ENCODE measurements at regions not wholly inside any gene's neighbourhood (a gene's known extent, or its start where the extent isn't known, plus 50 kb on each side); places are given as distances from the start of the nearest gene placed in this dataset.

- DNase-seq = no peak
- H3K36me3 ChIP-seq = no peaks in the 10 kb centered on the region
- no peaks in the 10 kb centered on the region for H3K9me3 ChIP-seq
- intact Hi-C loops (cut with DNase I; ENCODE audit: low total_unique reads) = no loop called here
- no peaks in the 10 kb centered on the region for H3K27me3 ChIP-seq
- TF ChIP-seq POLR2A (IDR thresholded peaks at IDR 0.05) (no peak), EP300 (IDR thresholded peaks at IDR 0.05; ENCODE audit: low read depth) (no peak), CTCF (IDR thresholded peaks at IDR 0.05) (no peak), POLR2AphosphoS5 (IDR thresholded peaks at IDR 0.05) (no peak)
- H3K4me1 ChIP-seq = no peaks in the 10 kb centered on the region
- WGBS, 2 donors (ENCODE audit: low coverage in 1 of 2) = 50 to 73% methylated on average over 1 of the region's 1 CpG
- no peak overlapping the region for H3K27ac ChIP-seq
- in situ Hi-C loops (cut with MboI; ENCODE audit: low pct_ligation_motif_present in 1 of 4, low pct_unique_long_range_greater_than_20kb in 1 of 4, low sequenced_read_pairs in 3 of 4) = no loop called here
- H3K4me3 ChIP-seq = no peak overlapping the region
These were observed 353.3 kb upstream of the GNPDA2 start for GRCh38 chr4:45079616-45080015.

- Histone ChIP-seq H3K4me1 (no peaks in the 10 kb centered on the region), H3K27ac (no peak overlapping the region), H3K9me3 (no peaks in the 10 kb centered on the region), H3K27me3 (no peaks in the 10 kb centered on the region), H3K4me3 (no peak overlapping the region), H3K36me3 (no peaks in the 10 kb centered on the region)
- in situ Hi-C loops (cut with MboI; ENCODE audit: low pct_ligation_motif_present in 1 of 4, low pct_unique_long_range_greater_than_20kb in 1 of 4, low sequenced_read_pairs in 3 of 4) (no loop called here), intact Hi-C loops (cut with DNase I; ENCODE audit: low total_unique reads) (no loop called here)
- TF ChIP-seq EP300 (IDR thresholded peaks at IDR 0.05; ENCODE audit: low read depth) (no peak), CTCF (IDR thresholded peaks at IDR 0.05) (no peak), POLR2AphosphoS5 (IDR thresholded peaks at IDR 0.05) (no peak), POLR2A (IDR thresholded peaks at IDR 0.05) (no peak)
- DNase-seq = no peak
These were observed 351.8 kb upstream of the GNPDA2 start for GRCh38 chr4:45078201-45078600.

- TF ChIP-seq CTCF (IDR thresholded peaks at IDR 0.05) = no peak
- TF ChIP-seq POLR2A (IDR thresholded peaks at IDR 0.05) = no peak
- H3K27me3 ChIP-seq = no peaks in the 10 kb centered on the region
These were observed 346.6 kb upstream of the GNPDA2 start for GRCh38 chr4:45072981-45073380.

GRCh38 chr4:45064741-45065140 lies 338.4 kb upstream of the GNPDA2 start:
- H3K27me3 ChIP-seq = no peaks in the 10 kb centered on the region
- in situ Hi-C loops (cut with MboI; ENCODE audit: low pct_ligation_motif_present in 1 of 4, low pct_unique_long_range_greater_than_20kb in 1 of 4, low sequenced_read_pairs in 3 of 4) (no loop called here), intact Hi-C loops (cut with DNase I; ENCODE audit: low total_unique reads) (no loop called here)
- no peaks in the 10 kb centered on the region for H3K36me3 ChIP-seq
- no peak for DNase-seq
- H3K4me1 ChIP-seq = no peaks in the 10 kb centered on the region
- 51 to 72% methylated on average over 3 to 7 of the region's 7 CpGs for WGBS, 2 donors (ENCODE audit: low coverage in 1 of 2)
- peaks cover 0 to 3% of the 10 kb centered on the region in 2 donors for H3K9me3 ChIP-seq
- TF ChIP-seq EP300 (IDR thresholded peaks at IDR 0.05; ENCODE audit: low read depth) (no peak), POLR2A (IDR thresholded peaks at IDR 0.05) (no peak), CTCF (IDR thresholded peaks at IDR 0.05) (no peak), POLR2AphosphoS5 (IDR thresholded peaks at IDR 0.05) (no peak)
- no peak overlapping the region for H3K4me3 ChIP-seq
- no peak overlapping the region for H3K27ac ChIP-seq

More at GRCh38 chr4:45072981-45073380, 346.6 kb upstream of the GNPDA2 start:
- no peaks in the 10 kb centered on the region for H3K36me3 ChIP-seq
- in situ Hi-C loops (cut with MboI; ENCODE audit: low pct_ligation_motif_present in 1 of 4, low pct_unique_long_range_greater_than_20kb in 1 of 4, low sequenced_read_pairs in 3 of 4) (no loop called here), intact Hi-C loops (cut with DNase I; ENCODE audit: low total_unique reads) (no loop called here)
- no peaks in the 10 kb centered on the region for H3K4me1 ChIP-seq
- no peak overlapping the region for H3K4me3 ChIP-seq
- DNase-seq = no peak
- WGBS, 2 donors (ENCODE audit: low coverage in 1 of 2) = 61 to 81% methylated on average over 3 of the region's 3 CpGs
- H3K9me3 ChIP-seq = peaks cover 0 to 3% of the 10 kb centered on the region in 2 donors
- no peak overlapping the region for H3K27ac ChIP-seq
